ENCODE measurements at regions not wholly inside any gene's neighbourhood (a gene's known extent, or its start where the extent isn't known, plus 50 kb on each side); places are given as distances from the start of the nearest gene placed in this dataset.
"Not testable (repeated sequence)": the region's sequence is repeated elsewhere in the genome, so short reads cannot be mapped to it uniquely, and the experiment has no call there.

DNA sequence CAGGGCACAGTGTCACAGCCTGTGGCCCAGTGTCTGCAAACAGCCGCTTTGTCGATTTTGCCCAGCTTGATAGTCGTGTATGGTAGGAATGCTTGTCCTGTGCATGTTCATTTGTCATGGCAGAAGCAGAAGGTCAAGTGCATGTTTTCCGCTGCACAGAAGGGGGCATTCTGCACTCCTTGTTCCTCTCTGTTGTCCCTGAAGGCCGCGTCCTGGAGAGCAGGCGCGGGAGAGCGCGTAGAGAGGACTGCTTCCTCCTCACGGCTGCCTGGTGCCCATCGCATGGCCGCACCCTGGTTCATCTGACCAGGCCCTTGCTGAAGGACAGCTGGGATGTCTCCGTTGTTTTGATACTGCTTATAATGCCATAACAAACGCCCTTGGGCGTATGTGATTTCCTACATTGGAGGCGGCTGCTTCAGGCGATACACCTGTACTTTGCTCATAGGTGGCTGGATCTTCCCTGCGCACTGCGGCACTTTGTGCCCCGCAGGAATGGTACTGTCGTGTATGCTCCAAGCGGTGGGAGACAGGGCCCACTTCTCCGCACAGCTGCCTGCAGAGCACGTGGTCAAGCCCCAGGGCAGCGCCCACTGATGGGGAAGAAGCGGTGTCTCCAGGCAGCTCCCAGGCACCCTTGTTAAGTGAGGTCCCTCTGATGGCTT is 63.5 kb upstream of the LRPAP1 start:
- not testable (repeated sequence) for TF ChIP-seq CTCF (IDR thresholded peaks at IDR 0.05; ENCODE audit: poor library complexity); EZH2phosphoT487 (IDR thresholded peaks at IDR 0.05; ENCODE audit: low read depth, severe bottlenecking, unreplicated experiment); EZH2 (IDR thresholded peaks at IDR 0.05; ENCODE audit: borderline replicate concordance)

Data from hepatocyte (in vitro differentiated cells).